Right lobe of liver (tissue), 6 donors: ENCODE measurements at regions not wholly inside any gene's neighbourhood (a gene's known extent, or its start where the extent isn't known, plus 50 kb on each side); places are given as distances from the start of the nearest gene placed in this dataset.

ENCODE experiments used
- ATAC-seq, 4 donors: fragments of 200-7000 bp; cut with Tn5 transposase; one replicate each; pipeline ENCODE4 v1.9.1; 2020; ENCODE audit warnings: mild to moderate bottlenecking in 4 of 4, moderate library complexity in 4 of 4
- DNase-seq, 3 donors: peaks; one replicate each; pipeline ENCODE4 v3.0.0-alpha.2; 2020
- H3K27ac ChIP-seq, 3 donors: fragments of 200-600 bp; one replicate each; pipeline ENCODE4 v1.8.0; 2022
- H3K27me3 ChIP-seq, 2 donors: fragments of 200-600 bp; one replicate each; pipeline ENCODE4 v1.8.0; 2022
- H3K36me3 ChIP-seq, 4 donors: fragments of 200-600 bp; sonication (generic) in 1 of 4; one replicate each; pipeline versions ENCODE4 v1.5.1 to v1.8.0; 2017 to 2022; ENCODE audit warnings: control low read depth in 1 of 4
- H3K4me1 ChIP-seq, 4 donors: fragments of 200-600 bp; sonication (generic) in 1 of 4; one replicate each; pipeline versions ENCODE4 v1.5.1 to v1.8.0; 2017 to 2022; ENCODE audit warnings: control low read depth in 1 of 4
- H3K4me3 ChIP-seq, 3 donors: fragments of 200-600 bp; one replicate each; pipeline ENCODE4 v1.8.0; 2022
- H3K9me3 ChIP-seq, 4 donors: fragments of 200-600 bp; sonication (generic) in 1 of 4; one replicate each; pipeline versions ENCODE4 v1.5.1 to v1.8.0; 2017 to 2022; ENCODE audit warnings: control low read depth in 1 of 4
- POLR2A ChIP-seq: fragments of 450-650 bp; IDR thresholded peaks from one replicate; pipeline ENCODE4 v1.6.1; 2017; ENCODE audit warnings: antibody characterized with exemption, mild to moderate bottlenecking
- WGBS: methylation state at CpG from one replicate; pipeline ENCODE4 v1.1.6; 2018; ENCODE audit warnings: low coverage, low lambda C conversion rate; ENCODE audit not compliant: insufficient coverage; ENCODE audit errors: missing lambda C conversion rate; 5-methylcytosine and 5-hydroxymethylcytosine counted together
- intact Hi-C, 2 donors: fragments of 100-400 bp; cut with DNase I; formaldehyde crosslinking; loops; one replicate each; pipeline versions ENCODE4 v1.11.2 to v1.14.1; 2022
- TF ChIP-seq, protein P1 (sequence below), 4 donors: fragments of 200-600 bp in 3 of 4; fragments of 450-650 bp in 1 of 4; IDR thresholded peaks; one replicate each; pipeline versions ENCODE4 v1.5.1 to v1.8.0; 2016 to 2022; ENCODE audit warnings: antibody characterized with exemption in 4 of 4, mild to moderate bottlenecking in 2 of 4
- donor health status: DM: no; HTN: yes; CAD: no.
- donor health status: DM: no; HTN: no; CAD: no.
- donor health status: DM: no; HTN: no; CAD: no.
- donor health status: DM: no; HTN: yes; CAD: no.
- donor health status: DM: no; HTN: yes; CAD: no.

DNA sequence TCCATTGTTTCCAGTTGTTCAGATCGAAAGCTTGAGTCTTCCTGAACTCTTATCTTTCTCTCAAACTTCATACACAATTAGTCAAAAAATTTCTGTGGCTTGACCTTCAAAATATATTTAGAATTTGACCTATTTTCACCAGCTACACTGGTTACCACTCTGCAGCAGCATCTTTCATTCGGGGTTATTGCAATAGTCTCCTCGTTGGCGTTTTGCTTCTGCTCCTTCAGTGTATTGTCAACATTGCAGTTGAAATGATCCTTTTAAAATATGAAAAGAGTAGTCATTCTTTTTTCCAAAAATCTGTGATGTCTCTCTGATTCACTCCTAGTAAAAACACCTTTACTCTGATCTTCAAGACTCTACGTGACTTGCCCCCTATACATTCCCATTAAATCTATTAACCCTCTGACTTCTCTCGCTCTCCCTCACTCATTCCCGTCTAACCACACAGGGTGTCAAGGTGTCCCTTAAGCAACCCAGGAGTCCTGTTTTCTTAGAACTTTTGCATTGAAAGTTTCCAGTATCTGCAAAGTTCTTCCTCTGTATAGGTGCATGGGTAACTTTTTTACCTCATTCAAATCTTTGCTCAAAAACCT lies 480.2 kb upstream of the B3GALT2 start:
- ATAC-seq (no peak), DNase-seq (no peak)
- H3K9me3 ChIP-seq = no peaks in the 10 kb centered on the region
- no peaks in the 10 kb centered on the region for H3K27me3 ChIP-seq
- no peak overlapping the region for H3K4me3 ChIP-seq
- no peaks in the 10 kb centered on the region for H3K4me1 ChIP-seq
- TF ChIP-seq, protein P1, sequence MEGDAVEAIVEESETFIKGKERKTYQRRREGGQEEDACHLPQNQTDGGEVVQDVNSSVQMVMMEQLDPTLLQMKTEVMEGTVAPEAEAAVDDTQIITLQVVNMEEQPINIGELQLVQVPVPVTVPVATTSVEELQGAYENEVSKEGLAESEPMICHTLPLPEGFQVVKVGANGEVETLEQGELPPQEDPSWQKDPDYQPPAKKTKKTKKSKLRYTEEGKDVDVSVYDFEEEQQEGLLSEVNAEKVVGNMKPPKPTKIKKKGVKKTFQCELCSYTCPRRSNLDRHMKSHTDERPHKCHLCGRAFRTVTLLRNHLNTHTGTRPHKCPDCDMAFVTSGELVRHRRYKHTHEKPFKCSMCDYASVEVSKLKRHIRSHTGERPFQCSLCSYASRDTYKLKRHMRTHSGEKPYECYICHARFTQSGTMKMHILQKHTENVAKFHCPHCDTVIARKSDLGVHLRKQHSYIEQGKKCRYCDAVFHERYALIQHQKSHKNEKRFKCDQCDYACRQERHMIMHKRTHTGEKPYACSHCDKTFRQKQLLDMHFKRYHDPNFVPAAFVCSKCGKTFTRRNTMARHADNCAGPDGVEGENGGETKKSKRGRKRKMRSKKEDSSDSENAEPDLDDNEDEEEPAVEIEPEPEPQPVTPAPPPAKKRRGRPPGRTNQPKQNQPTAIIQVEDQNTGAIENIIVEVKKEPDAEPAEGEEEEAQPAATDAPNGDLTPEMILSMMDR (IDR thresholded peaks at IDR 0.05) = no peak
- TF ChIP-seq POLR2A = no peak
- WGBS = 83% methylated on average over 7 of the region's 7 CpGs
- intact Hi-C loops = no loop called here
- no peak overlapping the region for H3K27ac ChIP-seq
- no peaks in the 10 kb centered on the region for H3K36me3 ChIP-seq

DNA sequence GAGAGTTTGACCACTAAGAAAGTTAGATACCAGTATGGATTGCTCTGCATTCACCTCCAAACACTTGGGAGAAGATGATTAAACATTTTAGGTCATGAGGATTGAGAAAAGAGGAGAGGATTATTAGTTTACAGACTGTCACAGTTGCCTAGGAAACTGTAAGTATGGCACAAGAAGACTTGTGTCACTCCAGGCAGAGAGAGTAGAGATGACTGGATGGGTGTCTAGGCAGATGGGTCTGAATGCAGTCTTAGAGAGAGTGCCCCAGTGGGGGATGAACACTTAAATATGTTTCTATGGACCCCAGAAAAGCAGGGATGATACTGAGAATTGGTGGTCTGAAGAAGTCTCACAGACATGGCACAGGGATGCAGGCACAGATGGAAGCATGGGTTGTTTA lies 477.6 kb upstream of the B3GALT2 start:
- H3K4me1 ChIP-seq = no peaks in the 10 kb centered on the region
- no peaks in the 10 kb centered on the region for H3K27me3 ChIP-seq
- TF ChIP-seq POLR2A = no peak
- TF ChIP-seq, protein P1 (IDR thresholded peaks at IDR 0.05) = no peak
- H3K4me3 ChIP-seq = no peak overlapping the region
- no peaks in the 10 kb centered on the region for H3K9me3 ChIP-seq
- intact Hi-C loops = no loop called here
- no peaks in the 10 kb centered on the region for H3K36me3 ChIP-seq
- no peak overlapping the region for H3K27ac ChIP-seq
- no peak for ATAC-seq
- no peak for DNase-seq

DNA sequence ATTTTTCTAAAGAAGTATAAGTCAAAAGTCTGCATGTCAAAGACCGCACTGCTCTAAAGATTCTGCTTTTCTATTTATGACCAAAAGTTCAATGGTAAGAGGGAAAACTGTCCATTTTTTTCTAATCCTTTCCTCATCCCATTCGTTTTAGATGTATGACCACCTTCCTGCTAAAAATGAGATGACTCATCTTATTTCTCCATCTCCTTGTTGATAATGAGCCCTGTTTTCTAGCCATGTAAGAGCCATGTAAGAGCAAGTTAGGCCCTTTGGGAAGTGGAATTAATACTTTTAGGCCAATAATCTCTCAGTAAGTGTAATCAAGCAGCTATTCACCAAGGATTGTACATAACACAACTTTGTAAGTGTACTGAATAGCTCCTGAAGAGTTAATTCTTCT lies 475.6 kb upstream of the B3GALT2 start:
- H3K4me3 ChIP-seq = no peak overlapping the region
- no peaks in the 10 kb centered on the region for H3K9me3 ChIP-seq
- no peaks in the 10 kb centered on the region for H3K36me3 ChIP-seq
- no peak for DNase-seq
- 75% methylated on average over 2 of the region's 2 CpGs for WGBS
- no peaks in the 10 kb centered on the region for H3K27me3 ChIP-seq
- TF ChIP-seq, protein P1 (IDR thresholded peaks at IDR 0.05) = no peak
- TF ChIP-seq POLR2A = no peak
- ATAC-seq = no peak
- intact Hi-C loops = no loop called here
- no peak overlapping the region for H3K27ac ChIP-seq
- no peaks in the 10 kb centered on the region for H3K4me1 ChIP-seq

DNA sequence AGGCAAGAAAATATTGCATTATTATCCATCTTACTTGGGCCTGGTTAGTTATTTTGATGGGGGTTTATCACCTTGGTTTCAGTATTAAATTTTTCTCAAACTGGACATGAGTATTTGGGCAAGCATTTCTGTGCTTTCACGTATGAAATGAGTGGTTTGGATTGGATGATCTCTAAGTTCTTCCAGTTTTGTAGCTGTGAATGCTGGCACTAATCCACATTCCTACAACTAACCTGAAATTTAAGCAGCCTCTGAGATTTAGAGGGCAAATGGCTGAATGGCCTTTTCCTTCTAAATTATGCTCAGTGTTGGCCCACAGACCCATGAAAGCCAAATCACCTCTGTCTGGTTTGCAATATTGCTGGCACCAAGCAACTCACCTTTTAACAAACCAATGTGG lies 475.0 kb upstream of the B3GALT2 start:
- intact Hi-C loops = no loop called here
- TF ChIP-seq POLR2A = no peak
- TF ChIP-seq, protein P1 (IDR thresholded peaks at IDR 0.05) = no peak
- no peak for ATAC-seq
- H3K27ac ChIP-seq = no peak overlapping the region
- no peak overlapping the region for H3K4me3 ChIP-seq
- 56% methylated on average over 1 of the region's 1 CpG for WGBS
- no peaks in the 10 kb centered on the region for H3K9me3 ChIP-seq
- no peaks in the 10 kb centered on the region for H3K4me1 ChIP-seq
- H3K36me3 ChIP-seq = no peaks in the 10 kb centered on the region
- no peaks in the 10 kb centered on the region for H3K27me3 ChIP-seq
- DNase-seq = no peak

DNA sequence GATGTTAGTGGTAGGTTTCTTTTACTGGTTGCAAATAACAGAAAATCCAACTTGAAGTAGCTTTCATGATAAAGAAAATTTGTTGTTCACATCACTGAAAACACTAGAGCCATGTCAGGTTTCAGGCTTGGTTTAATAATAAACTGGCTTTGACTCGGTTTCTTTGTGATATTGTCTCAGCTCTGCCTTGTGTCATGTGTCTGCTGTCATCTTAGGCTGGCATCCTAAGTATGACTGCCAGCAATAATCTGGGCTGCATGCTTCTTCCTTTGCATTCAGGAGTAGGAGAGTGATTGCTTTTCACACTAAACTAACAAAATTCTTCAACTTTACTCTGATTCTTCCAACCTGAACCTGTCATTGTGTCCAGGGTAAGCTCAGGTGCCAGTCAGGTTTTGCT lies 474.0 kb upstream of the B3GALT2 start:
- H3K27ac ChIP-seq = no peak overlapping the region
- H3K36me3 ChIP-seq = no peaks in the 10 kb centered on the region
- no peaks in the 10 kb centered on the region for H3K4me1 ChIP-seq
- no peaks in the 10 kb centered on the region for H3K27me3 ChIP-seq
- no peaks in the 10 kb centered on the region for H3K9me3 ChIP-seq
- DNase-seq = no peak
- 78% methylated on average over 1 of the region's 1 CpG for WGBS
- ATAC-seq = no peak
- intact Hi-C loops = no loop called here
- TF ChIP-seq POLR2A = no peak
- TF ChIP-seq, protein P1 (IDR thresholded peaks at IDR 0.05) = no peak
- no peak overlapping the region for H3K4me3 ChIP-seq
